ACHN (cell line): ENCODE measurements at regions not wholly inside any gene's neighbourhood (a gene's known extent, or its start where the extent isn't known, plus 50 kb on each side); places are given as distances from the start of the nearest gene placed in this dataset.
A peak's percentile ranks its signal among the peaks of the same experiment; 100 is the strongest.
"Not testable (repeated sequence)": the region's sequence is repeated elsewhere in the genome, so short reads cannot be mapped to it uniquely, and the experiment has no call there.

Source experiments
- DNase-seq: peaks from one replicate; pipeline ENCODE4 v3.0.0-alpha.2; 2015
- in situ Hi-C: cut with HindIII; loops from 2 replicates; pipeline ENCODE4 v1.10.0; 2017; ENCODE audit warnings: low sequenced_read_pairs, low pct_ligation_motif_present, low pct_unique_long_range_greater_than_20kb

DNA sequence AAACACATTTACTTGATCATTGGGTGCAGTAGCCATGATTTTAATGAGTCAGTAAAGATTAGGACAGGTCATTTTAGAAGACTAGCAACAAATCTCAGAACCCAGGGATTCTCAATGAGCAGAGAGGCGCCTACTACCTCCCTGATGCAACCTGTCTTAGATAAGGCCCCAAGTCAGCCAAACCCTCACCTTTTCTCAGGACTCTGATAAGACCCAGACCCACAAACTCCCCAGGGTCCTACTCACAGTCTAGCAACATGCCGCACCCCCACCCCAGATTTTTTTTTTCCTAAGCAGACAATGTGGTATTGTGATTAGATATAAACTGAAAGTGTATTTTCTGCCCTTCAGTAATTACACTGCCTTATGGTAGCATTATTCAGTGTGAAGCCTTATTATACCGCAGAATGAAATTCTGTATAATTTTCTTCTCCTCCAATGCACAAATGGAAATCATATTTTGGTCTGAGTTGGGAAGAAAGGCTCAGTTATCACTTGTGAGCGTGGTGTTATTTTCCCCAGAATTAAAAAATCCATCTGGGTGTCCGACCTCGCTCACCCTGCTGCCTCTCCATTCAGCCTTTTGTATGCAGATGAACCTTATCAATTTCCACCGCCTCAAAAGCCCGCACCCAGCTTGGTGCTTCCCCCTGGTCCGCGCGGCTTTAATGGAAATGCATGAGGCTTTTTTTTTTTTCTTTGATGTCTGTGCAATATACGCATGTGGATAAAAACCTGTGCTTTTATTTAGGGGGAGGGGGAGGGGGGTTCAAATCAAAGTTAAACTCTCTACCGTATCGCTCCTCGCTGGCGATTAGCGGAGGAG is 122.0 kb upstream of the SOX14 start:
- no peak for DNase-seq
- in situ Hi-C loops, result no loop called here

DNA sequence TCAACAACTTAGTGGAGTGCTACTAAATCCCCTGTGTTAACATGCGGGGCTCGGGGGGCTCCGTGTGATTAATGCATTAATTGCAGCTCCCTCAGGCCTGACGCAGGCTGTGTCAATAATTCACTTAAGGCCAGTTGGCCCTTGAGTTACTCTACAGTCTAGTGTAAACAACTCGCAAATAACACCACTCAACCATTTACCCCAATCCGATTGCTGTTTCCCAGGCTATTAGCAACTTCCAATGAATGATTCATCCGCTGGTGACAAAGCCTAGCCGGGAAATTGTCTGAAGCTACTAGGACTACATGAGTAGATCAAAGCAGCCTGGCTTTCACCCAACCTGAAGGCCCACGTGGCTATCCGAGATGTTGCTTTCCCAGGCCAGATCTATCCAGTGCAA is 121.3 kb upstream of the SOX14 start:
- no peak for DNase-seq
- in situ Hi-C loops, result no loop called here

DNA sequence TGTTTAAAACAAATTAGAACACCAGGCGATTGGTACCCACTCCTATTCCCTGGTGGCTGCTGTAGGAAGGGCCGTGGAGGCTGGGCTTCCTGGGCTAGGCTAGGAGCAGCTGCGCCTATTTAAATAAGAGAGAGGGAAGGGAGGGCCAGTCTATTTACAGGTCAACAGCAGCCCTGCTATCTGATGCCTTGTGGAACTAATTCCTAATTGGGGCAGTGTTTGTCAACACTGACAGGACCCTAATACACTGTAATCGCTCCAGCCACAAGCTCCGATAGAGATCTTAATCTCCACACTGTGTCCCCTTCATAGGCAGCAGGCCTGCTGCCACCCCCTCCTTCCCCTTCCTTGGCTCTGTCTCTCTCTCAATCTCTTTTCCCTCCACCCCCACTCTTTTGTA is 116.9 kb upstream of the SOX14 start:
- no peak for DNase-seq
- in situ Hi-C loops, result no loop called here

DNA sequence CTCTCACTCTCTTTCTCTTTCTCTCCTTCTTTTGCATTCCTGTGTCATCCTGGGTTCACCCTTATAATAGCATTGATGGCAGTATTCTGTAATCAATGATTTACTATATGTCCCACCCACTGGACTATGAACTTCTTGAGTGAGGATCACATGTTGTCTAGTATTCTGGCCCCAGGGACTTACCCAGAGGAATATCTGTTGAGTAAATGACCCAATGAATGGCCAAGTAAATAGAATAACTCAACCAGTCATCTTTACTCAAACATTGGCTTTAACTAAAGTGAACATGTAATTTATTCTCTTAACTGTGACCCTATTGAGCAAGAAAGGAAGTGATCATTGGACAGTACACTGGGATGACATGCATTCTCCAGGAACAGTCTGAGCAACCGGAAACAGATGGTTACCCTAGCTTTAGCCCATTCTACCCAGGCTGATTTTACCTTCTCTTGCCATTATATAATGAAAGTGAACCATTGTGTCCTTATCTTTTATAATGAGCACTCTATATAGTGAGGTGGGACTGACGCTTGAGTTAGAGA is 94.5 kb upstream of the SOX14 start:
- no peak for DNase-seq
- in situ Hi-C loops, result no loop called here

DNA sequence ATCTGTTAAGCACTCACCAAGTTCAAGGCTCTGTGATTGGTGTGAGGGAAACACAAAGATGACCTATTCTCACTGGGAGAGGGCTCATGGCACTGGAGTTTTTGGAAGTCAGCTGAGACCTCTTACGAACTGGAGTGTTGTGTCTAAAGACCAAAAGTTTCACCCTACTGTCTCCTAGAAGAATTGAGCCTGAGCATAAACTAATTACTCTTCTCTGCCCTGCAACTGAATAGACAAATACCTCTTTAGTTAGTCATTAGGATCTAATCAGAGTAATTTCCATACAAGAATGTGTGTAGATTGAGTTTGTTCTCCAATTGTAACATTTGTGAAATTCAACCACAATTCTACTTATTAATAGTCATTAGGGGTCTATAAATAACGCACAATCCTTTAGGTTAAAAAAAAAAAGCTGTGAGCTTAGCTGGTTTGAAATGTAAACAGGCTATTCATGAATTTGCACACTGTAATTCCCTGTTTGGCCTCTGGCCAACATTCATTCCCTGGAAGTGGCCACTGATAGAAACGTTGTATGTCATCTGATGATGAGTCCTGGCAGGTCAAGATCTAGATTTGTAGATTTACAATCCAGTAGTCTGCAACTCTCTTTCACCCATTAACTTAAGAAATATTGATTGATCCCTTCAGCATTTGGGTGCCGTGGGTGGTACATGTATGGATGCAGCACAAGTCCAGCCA is 76.8 kb upstream of the SOX14 start:
- in situ Hi-C loops, result no loop called here
- no peak for DNase-seq

DNA sequence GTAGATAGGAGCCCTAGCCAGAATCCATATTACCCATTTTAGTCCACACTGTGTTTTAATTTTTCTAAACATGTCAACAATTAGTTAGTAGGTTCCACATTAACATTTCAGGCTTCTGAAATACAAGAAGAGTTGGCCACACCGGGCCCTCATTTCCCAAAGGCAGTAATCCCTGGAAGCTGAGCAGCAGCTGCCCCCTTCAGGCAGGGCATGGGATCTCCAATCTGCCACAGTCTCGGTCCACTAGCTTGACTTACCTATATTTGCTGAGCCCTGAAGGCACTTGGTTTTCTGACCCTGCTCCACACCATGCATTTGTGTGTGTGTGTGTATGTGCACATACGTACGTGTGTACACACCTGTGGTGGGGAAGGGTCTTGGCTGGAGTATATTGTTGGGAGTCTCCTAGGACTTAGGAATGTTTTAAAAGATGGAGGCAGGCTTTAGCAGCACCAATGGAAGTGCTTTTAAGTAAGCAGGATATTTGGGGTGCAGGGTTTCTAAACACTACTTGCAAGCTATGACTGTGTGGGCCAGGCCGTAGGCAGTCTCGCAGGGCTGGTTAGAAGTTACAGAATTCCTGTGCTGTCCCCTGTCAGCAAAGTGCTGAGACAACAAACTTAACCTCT is 71.2 kb upstream of the SOX14 start:
- DNase-seq, result peak; percentile 33
- in situ Hi-C loops, result no loop called here

DNA sequence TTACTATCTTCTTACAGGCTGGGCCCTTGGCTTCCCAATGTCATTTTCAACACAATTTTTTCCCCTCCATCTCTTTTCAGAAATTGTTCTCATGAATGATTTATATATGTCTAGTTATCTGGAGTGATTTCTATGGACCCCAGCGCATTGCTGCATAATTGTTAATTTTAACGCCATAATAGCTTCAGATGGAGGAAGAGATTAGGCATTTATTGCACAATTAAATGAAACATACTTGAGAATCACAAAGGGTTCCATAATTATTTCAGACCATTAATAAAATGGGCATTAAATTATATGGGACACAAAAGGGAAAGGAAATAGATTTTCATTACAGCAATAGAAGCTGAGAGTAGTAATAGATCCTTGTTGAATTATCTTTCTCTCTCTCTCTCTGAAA is 70.3 kb upstream of the SOX14 start:
- no peak for DNase-seq
- in situ Hi-C loops, result no loop called here

DNA sequence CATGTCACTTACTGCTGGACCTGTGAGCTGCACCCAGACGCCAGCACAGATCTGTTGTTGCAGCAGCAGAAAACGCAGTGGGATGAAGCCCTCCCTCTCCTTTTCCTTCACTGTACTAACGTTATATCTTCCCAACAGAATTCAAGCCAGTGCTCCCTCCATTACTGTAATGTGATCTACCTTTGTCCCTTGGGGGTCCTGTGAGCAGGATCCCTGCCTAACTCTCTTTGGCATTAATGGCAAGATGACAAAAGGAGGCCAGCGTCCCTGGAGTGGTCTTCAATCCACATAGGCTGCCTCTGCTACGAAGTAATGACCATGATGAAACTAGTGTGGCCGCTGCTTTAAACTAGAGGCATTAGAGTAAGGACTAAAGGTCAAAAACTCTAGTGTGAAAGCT is 69.3 kb upstream of the SOX14 start:
- in situ Hi-C loops, result no loop called here

DNA sequence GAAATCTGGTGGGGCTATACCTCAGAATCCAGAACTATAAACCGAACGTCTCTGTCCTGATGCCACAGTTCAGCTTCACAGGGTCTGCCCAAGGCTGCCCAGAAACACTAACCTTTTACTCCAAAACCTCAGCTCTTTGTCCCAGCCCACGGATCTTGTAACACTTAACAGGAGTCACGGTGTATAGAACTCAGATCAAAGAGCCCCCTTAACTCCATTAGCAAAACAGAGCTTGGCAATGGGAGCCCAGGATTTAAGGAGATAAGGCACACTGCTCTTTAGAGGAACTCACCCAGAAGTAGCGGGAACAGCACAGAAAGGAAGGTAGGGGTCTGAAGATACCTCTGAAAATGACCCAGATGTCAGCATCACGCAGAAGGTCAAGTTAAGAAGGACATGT is 68.8 kb upstream of the SOX14 start:
- in situ Hi-C loops, result no loop called here
- DNase-seq, result no peak

More for the DNA sequence above, 69.3 kb upstream of the SOX14 start:
- no peak for DNase-seq

DNA sequence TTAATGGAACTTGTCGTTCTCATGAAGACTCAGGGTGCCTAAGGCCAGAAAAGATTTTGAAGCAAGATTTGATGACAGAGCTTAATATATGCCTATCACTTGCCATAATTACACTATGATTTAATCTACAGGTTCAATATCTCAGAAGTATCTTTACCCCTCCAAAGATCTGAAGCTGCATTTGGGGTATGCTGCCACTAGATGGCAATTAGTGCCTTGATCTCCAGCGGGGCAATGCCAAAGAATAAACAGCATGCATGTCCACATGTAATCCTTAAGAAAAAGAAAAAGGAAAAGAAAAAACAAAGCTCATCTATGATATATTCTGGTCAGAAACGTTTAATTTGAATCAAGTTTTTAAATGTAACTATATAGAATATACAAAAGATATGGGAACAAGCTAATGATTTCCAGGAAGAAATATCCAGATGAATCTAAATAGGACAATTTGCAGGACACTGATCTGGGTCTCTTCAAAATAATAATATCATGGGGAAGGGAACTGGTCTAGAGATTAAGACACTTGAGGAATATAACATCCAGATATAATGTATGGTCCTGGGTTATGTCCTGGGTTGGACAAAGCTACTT is 55.0 kb upstream of the SOX14 start:
- DNase-seq, result peak; percentile 35
- in situ Hi-C loops, result no loop called here

DNA sequence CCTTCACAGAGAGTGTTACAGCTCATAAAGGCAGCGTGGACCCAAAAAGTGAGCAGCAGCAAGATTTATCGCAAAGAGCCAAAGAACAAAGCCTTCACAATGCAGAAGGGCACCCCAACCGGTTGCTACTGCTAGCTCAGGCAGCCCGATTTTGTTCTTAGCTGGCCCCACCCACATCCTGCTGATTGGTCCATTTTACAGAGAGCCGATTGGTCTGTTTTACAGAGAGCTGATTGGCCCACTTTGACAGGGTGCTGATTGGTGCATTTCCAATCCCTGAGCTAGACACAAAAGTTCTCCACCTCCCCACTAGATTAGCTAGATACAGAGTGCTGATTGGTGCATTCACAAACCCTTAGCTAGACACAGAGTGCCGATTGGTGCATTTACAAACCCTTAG is 50.1 kb upstream of the SOX14 start:
- in situ Hi-C loops, DNase-seq: not testable (repeated sequence)
